OCI-LY3 (cell line): ENCODE measurements at regions not wholly inside any gene's neighbourhood (a gene's known extent, or its start where the extent isn't known, plus 50 kb on each side); places are given as distances from the start of the nearest gene placed in this dataset.

Experiments
- H2AFZ ChIP-seq: fragments of 200-600, 300-600 bp; shearing (Covaris generic); 2 replicates; pipeline ENCODE4 v1.6.0; 2014; ENCODE audit warnings: antibody characterized with exemption, low read depth, low read length
- H3K27ac ChIP-seq: fragments of 200-600, 300-600 bp; sonication (generic); 2 replicates; pipeline ENCODE4 v1.5.1; 2014; ENCODE audit warnings: mild to moderate bottlenecking, low read length, moderate library complexity, mixed read lengths
- H3K27me3 ChIP-seq: fragments of 200-600, 300-600 bp; sonication (generic); 2 replicates; pipeline ENCODE4 v1.6.1; 2014; ENCODE audit warnings: low read depth, low read length, mixed read lengths
- H3K36me3 ChIP-seq: fragments of 200-600, 300-600 bp; sonication (generic); replicated peaks from 2 replicates; pipeline ENCODE3; 2014; ENCODE audit warnings: low read depth, low read length, mixed read lengths
- H3K4me1 ChIP-seq: fragments of 300-600, 200-600 bp; sonication (generic); 2 replicates; pipeline ENCODE4 v1.6.1; 2014; ENCODE audit warnings: low read length, mixed read lengths
- H3K4me2 ChIP-seq: fragments of 200-600, 300-600 bp; sonication (generic); 2 replicates; pipeline ENCODE4 v1.6.1; 2014; ENCODE audit warnings: low read length, mixed read lengths
- H3K4me3 ChIP-seq: fragments of 300-600, 200-600 bp; sonication (generic); 2 replicates; pipeline ENCODE4 v1.5.1; 2014; ENCODE audit warnings: antibody characterized with exemption, mild to moderate bottlenecking, low read length, moderate library complexity
- H3K79me2 ChIP-seq: fragments of 300-600, 200-600 bp; shearing (Covaris generic); 2 replicates; pipeline ENCODE4 v1.6.1; 2014; ENCODE audit warnings: mild to moderate bottlenecking, low read length, mixed read lengths
- H3K9ac ChIP-seq: fragments of 300-600, 200-600 bp; shearing (Covaris generic); 2 replicates; pipeline ENCODE4 v1.6.0; 2014; ENCODE audit warnings: mild to moderate bottlenecking, low read length, moderate library complexity
- H3K9me3 ChIP-seq: fragments of 200-600, 300-600 bp; shearing (Covaris generic); 2 replicates; pipeline ENCODE4 v1.6.1; 2014; ENCODE audit warnings: low read length, mixed read lengths; ENCODE audit not compliant: insufficient read depth
- H4K20me1 ChIP-seq: fragments of 200-600, 300-600 bp; sonication (generic); 2 replicates; pipeline ENCODE4 v1.6.1; 2016; ENCODE audit warnings: low read length, mixed read lengths; ENCODE audit not compliant: insufficient read depth
- CTCF ChIP-seq: fragments of 200-600, 300-600 bp; sonication (generic); IDR thresholded peaks from 2 replicates; pipeline ENCODE4 v1.5.1; 2014; ENCODE audit warnings: antibody characterized with exemption, low read length, low read depth
- EZH2phosphoT487 ChIP-seq: fragments of 200-600 bp; shearing (Covaris generic); IDR thresholded peaks from 2 replicates; pipeline ENCODE4 v1.6.1; 2018; ENCODE audit warnings: antibody characterized with exemption, mixed run types, low read depth

GRCh38 chrX:80312448-80312847 is 107.8 kb upstream of the TENT5D start:
- Histone ChIP-seq H3K79me2 (no peaks in the 10 kb centered on the region), H3K27ac (no peak overlapping the region), H3K9ac (no peak overlapping the region), H3K4me1 (no peaks in the 10 kb centered on the region), H3K4me2 (no peak overlapping the region), H4K20me1 (no peaks in the 10 kb centered on the region), H3K9me3 (no peaks in the 10 kb centered on the region), H3K36me3 (no peaks in the 10 kb centered on the region), H3K27me3 (no peaks in the 10 kb centered on the region), H2AFZ (no peak overlapping the region), H3K4me3 (no peak overlapping the region)
- TF ChIP-seq CTCF, result no peak

- Histone ChIP-seq H3K4me1 (no peaks in the 10 kb centered on the region), H3K27ac (no peak overlapping the region), H3K9ac (no peak overlapping the region), H3K27me3 (no peaks in the 10 kb centered on the region), H4K20me1 (no peaks in the 10 kb centered on the region), H3K36me3 (no peaks in the 10 kb centered on the region), H3K79me2 (no peaks in the 10 kb centered on the region), H2AFZ (no peak overlapping the region), H3K4me3 (no peak overlapping the region), H3K9me3 (no peaks in the 10 kb centered on the region), H3K4me2 (no peak overlapping the region)
- TF ChIP-seq CTCF (no peak), EZH2phosphoT487 (no peak)
Observed at GRCh38 chrX:80316526-80316925, 103.7 kb upstream of the TENT5D start.

GRCh38 chrX:80317646-80318045 is 102.6 kb upstream of the TENT5D start:
- Histone ChIP-seq H3K4me1 (no peaks in the 10 kb centered on the region), H3K4me2 (no peak overlapping the region), H3K9me3 (no peaks in the 10 kb centered on the region), H3K27ac (no peak overlapping the region), H3K9ac (no peak overlapping the region), H4K20me1 (no peaks in the 10 kb centered on the region), H3K4me3 (no peak overlapping the region), H3K79me2 (no peaks in the 10 kb centered on the region), H2AFZ (no peak overlapping the region), H3K36me3 (no peaks in the 10 kb centered on the region), H3K27me3 (no peaks in the 10 kb centered on the region)
- TF ChIP-seq CTCF (no peak), EZH2phosphoT487 (no peak)

GRCh38 chrX:80331285-80331684 is 89.0 kb upstream of the TENT5D start:
- Histone ChIP-seq H3K79me2 (no peaks in the 10 kb centered on the region), H4K20me1 (no peaks in the 10 kb centered on the region), H2AFZ (no peak overlapping the region), H3K9me3 (no peaks in the 10 kb centered on the region), H3K9ac (no peak overlapping the region), H3K36me3 (no peaks in the 10 kb centered on the region), H3K4me3 (no peak overlapping the region), H3K27ac (no peak overlapping the region), H3K4me2 (no peak overlapping the region), H3K27me3 (no peaks in the 10 kb centered on the region), H3K4me1 (no peaks in the 10 kb centered on the region)
- no peak for TF ChIP-seq EZH2phosphoT487

- no peaks in the 10 kb centered on the region for H3K9me3 ChIP-seq
- H4K20me1 ChIP-seq, result no peaks in the 10 kb centered on the region
- no peak overlapping the region for H3K27ac ChIP-seq
- no peaks in the 10 kb centered on the region for H3K4me1 ChIP-seq
- TF ChIP-seq EZH2phosphoT487 (no peak), CTCF (no peak)
- H3K4me2 ChIP-seq, result no peak overlapping the region
- no peaks in the 10 kb centered on the region for H3K79me2 ChIP-seq
- H2AFZ ChIP-seq, result no peak overlapping the region
- H3K36me3 ChIP-seq, result no peaks in the 10 kb centered on the region
- H3K4me3 ChIP-seq, result no peak overlapping the region
- H3K27me3 ChIP-seq, result no peaks in the 10 kb centered on the region
- no peak overlapping the region for H3K9ac ChIP-seq
Observed at GRCh38 chrX:80334583-80334982, 85.7 kb upstream of the TENT5D start.
